A549 (cell line): ENCODE measurements at regions not wholly inside any gene's neighbourhood (a gene's known extent, or its start where the extent isn't known, plus 50 kb on each side); places are given as distances from the start of the nearest gene placed in this dataset.

Experiments used
- ATAC-seq, 2 experiments: fragments of 200-7000 bp in 1 of 2; fragments of >200 bp in 1 of 2; cut with Nextera tagmentation in 1 of 2; cut with Tn5 transposase in 1 of 2; 3 replicates each; pipeline versions ENCODE4 v1.8.0 to v1.9.1; 2018 to 2020; ENCODE audit warnings: mild to moderate bottlenecking in 1 of 2, moderate library complexity in 1 of 2
- CTCF ChIA-PET: fragments of 300-600 bp; sonication (Branson Sonifier 250); formaldehyde crosslinking; extraction: SDS; loops from one replicate; lab custom pipeline; 2021; ENCODE audit warnings: antibody characterized with exemption, inconsistent platforms; lab: Yijun Ruan, JAX
- POLR2A ChIA-PET: fragments of 350-600 bp; formaldehyde crosslinking; extraction: SDS; loops from one replicate; lab custom pipeline; 2021; ENCODE audit warnings: antibody characterized with exemption, inconsistent platforms; lab: Yijun Ruan, JAX
- DNase-seq, 2 experiments: peaks; one replicate each; pipeline versions ENCODE4 v3.0.0 to v3.0.0-alpha.2; 2011 to 2016; ENCODE audit warnings: low read depth in 1 of 2, low spot score in 1 of 2
- FAIRE-seq: peaks from 2 replicates; lab custom pipeline; 2011; peaks lifted over from hg19 to GRCh38; lab: Jason Lieb, UNC
- H3K27ac ChIP-seq, 2 experiments: fragments of >200 bp; sonication (Bioruptor Twin); formaldehyde crosslinking; 3 replicates each; pipeline ENCODE4 v1.5.1; 2016 to 2017
- H3K4me1 ChIP-seq: fragments of >200 bp; sonication (Bioruptor Twin); formaldehyde crosslinking; 3 replicates; pipeline ENCODE4 v1.6.1; 2016
- H3K4me2 ChIP-seq: fragments of >200 bp; sonication (Bioruptor Twin); formaldehyde crosslinking; 3 replicates; pipeline ENCODE4 v1.6.1; 2016
- H3K4me3 ChIP-seq: fragments of >200 bp; sonication (Bioruptor Twin); formaldehyde crosslinking; 3 replicates; pipeline ENCODE4 v1.5.1; 2016
- H3K9me3 ChIP-seq: fragments of >200 bp; sonication (Bioruptor Twin); formaldehyde crosslinking; 3 replicates; pipeline ENCODE4 v1.6.1; 2016
- CEBPB ChIP-seq, 2 experiments: fragments of >200 bp in 1 of 2; sonication (Bioruptor Twin) in 1 of 2; formaldehyde crosslinking in 1 of 2; IDR thresholded peaks; 2 replicates each; pipeline ENCODE4 v1.6.1; 2012 to 2016
- CHD2 ChIP-seq: fragments of 150-350 bp; IDR thresholded peaks from 2 replicates; pipeline ENCODE4 v1.6.1; 2014; ENCODE audit warnings: low read length; ENCODE audit not compliant: partially characterized antibody
- CHD4 ChIP-seq: fragments of 200-600 bp; sonication (generic); IDR thresholded peaks from 2 replicates; pipeline ENCODE4 v1.6.1; 2016; ENCODE audit warnings: antibody characterized with exemption, mild to moderate bottlenecking, borderline replicate concordance
- CTCF ChIP-seq: fragments of >200 bp; sonication (Bioruptor Twin); formaldehyde crosslinking; IDR thresholded peaks from 3 replicates; pipeline ENCODE4 v1.5.1; 2016
- EHF ChIP-seq: fragments of 250-450 bp; sonication (Bioruptor Pico); IDR thresholded peaks from 2 replicates; pipeline ENCODE4 v1.5.0; 2020; ENCODE audit warnings: mild to moderate bottlenecking
- EP300 ChIP-seq, 2 experiments: fragments of >200 bp; sonication (Bioruptor Twin); formaldehyde crosslinking; IDR thresholded peaks; 2 replicates in 1 of 2; 3 replicates in 1 of 2; pipeline ENCODE4 v1.6.1; 2016 to 2017
- ESRRA ChIP-seq: fragments of 150-350 bp; IDR thresholded peaks from 2 replicates; pipeline ENCODE4 v1.6.1; 2014; ENCODE audit warnings: mild to moderate bottlenecking, low read length, borderline replicate concordance
- HMGXB4 ChIP-seq: fragments of 250-450 bp; sonication (Bioruptor Pico); IDR thresholded peaks from 2 replicates; pipeline ENCODE4 v1.5.0; 2021; ENCODE audit warnings: mild to moderate bottlenecking, moderate library complexity, borderline replicate concordance
- HOXB13 ChIP-seq: fragments of 250-450 bp; sonication (Bioruptor Pico); IDR thresholded peaks from 2 replicates; pipeline ENCODE4 v1.5.0; 2020; ENCODE audit warnings: low read depth, mild to moderate bottlenecking, moderate library complexity
- JUN ChIP-seq, 2 experiments: fragments of >200 bp; sonication (Bioruptor Twin); formaldehyde crosslinking; IDR thresholded peaks; 2 replicates in 1 of 2; 3 replicates in 1 of 2; pipeline ENCODE4 v1.6.1; 2016 to 2017
- JUNB ChIP-seq: fragments of >200 bp; sonication (Bioruptor Twin); formaldehyde crosslinking; IDR thresholded peaks from 2 replicates; pipeline ENCODE4 v1.6.1; 2016
- KDM1A ChIP-seq: fragments of 200-600 bp; sonication (generic); IDR thresholded peaks from 2 replicates; pipeline ENCODE4 v1.6.1; 2016; ENCODE audit warnings: low read depth, mild to moderate bottlenecking
- KDM5A ChIP-seq: fragments of 200-600 bp; sonication (generic); IDR thresholded peaks from 2 replicates; pipeline ENCODE4 v1.6.1; 2016; ENCODE audit warnings: antibody characterized with exemption, mild to moderate bottlenecking
- MAFK ChIP-seq: fragments of 450-650 bp; IDR thresholded peaks from 2 replicates; pipeline ENCODE4 v1.6.1; 2014; ENCODE audit not compliant: partially characterized antibody
- MYC ChIP-seq: IDR thresholded peaks from 2 replicates; pipeline ENCODE4 v1.6.1; 2012; ENCODE audit warnings: mild to moderate bottlenecking, inconsistent platforms, low read length, improper control_type of control experiment, borderline replicate concordance
- PHF8 ChIP-seq: fragments of 200-600 bp; sonication (generic); IDR thresholded peaks from 2 replicates; pipeline ENCODE4 v1.6.1; 2016; ENCODE audit warnings: low read depth, mild to moderate bottlenecking, antibody characterized with exemption, moderate library complexity, borderline replicate concordance
- RARB ChIP-seq: fragments of 250-450 bp; sonication (Bioruptor Pico); IDR thresholded peaks from 2 replicates; pipeline ENCODE4 v1.8.0; 2021; ENCODE audit warnings: mild to moderate bottlenecking, moderate library complexity
- REST ChIP-seq: fragments of 200-600 bp; sonication (generic); IDR thresholded peaks from 2 replicates; pipeline ENCODE4 v1.6.1; 2016; ENCODE audit warnings: antibody characterized with exemption, mild to moderate bottlenecking, moderate library complexity
- RNF2 ChIP-seq: fragments of 200-600 bp; sonication (generic); IDR thresholded peaks from 2 replicates; pipeline ENCODE4 v1.6.1; 2016; ENCODE audit warnings: low read depth, mild to moderate bottlenecking, antibody characterized with exemption, moderate library complexity, borderline replicate concordance
- ZNF302 ChIP-seq: fragments of 250-450 bp; sonication (Bioruptor Pico); IDR thresholded peaks from 2 replicates; pipeline ENCODE4 v1.9.0; 2021; ENCODE audit warnings: inconsistent platforms, mild to moderate bottlenecking, moderate library complexity
- WGBS: methylation state at CpG from one replicate; pipeline ENCODE4 v1.1.6; 2017; ENCODE audit errors: missing lambda C conversion rate; 5-methylcytosine and 5-hydroxymethylcytosine counted together
- TF ChIP-seq, protein P1 (sequence below): fragments of 450-650 bp; IDR thresholded peaks from 2 replicates; pipeline ENCODE4 v1.6.1; 2014; ENCODE audit warnings: antibody characterized with exemption

GRCh38 chr6:14440215-14440910 is 322.8 kb downstream of the CD83 start:
- CTCF ChIA-PET, result no interaction called here
- no peak for DNase-seq

DNA sequence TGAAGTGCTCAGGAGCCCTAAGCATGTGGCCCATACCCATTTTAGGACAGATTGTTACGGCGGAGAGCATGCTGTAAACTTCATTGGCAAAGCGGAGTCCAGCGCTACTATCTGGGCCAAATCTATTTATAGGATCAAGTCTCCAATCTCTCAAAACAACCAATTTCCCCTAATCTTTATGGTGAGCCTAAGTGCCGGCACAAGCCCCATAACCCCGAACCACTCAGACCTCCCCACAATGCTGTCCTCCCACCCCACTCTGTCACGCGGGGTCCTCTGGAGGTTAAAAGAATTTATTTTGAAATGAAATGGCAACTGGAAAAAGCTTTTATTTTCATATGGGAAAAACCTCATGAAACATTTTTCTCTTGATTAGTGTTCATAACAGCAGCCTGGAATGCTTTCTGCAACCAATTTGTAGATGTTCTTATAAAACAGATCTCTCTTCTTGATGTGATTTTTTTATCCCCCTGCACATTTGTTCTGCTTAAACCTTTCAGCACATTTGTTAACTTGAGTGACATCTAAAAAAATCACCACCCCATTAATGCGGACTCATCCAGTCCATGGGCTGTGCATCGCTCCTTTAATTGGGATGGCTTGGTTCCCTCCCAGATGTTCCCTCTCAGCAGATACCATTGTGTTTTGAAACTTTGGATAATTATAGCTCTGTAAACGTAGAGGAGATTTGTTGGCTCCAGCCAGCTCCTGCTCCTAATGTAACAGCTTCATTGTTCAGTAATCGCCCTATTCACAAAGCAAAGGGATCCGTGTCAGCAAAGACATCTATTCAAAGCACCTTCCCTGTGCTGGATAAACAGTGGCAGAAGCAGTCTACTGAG is 323.6 kb downstream of the CD83 start:
- FAIRE-seq, result no peak
- no peak for ATAC-seq
- Histone ChIP-seq H3K4me3 (no peak overlapping the region), H3K4me2 (no peak overlapping the region), H3K27ac (no peak overlapping the region), H3K4me1 (0 out of 3 replicates have a peak, but pooled peaks cover 9% of the 10 kb centered on the region), H3K9me3 (no peaks in the 10 kb centered on the region)
- CTCF ChIA-PET, result no interaction called here
- TF ChIP-seq KDM5A (no peak), CTCF (no peak), REST (no peak), JUNB (no peak), RNF2 (no peak), MYC (no peak), PHF8 (no peak), CEBPB (IDR thresholded peaks at IDR 0.05) (no peak), EP300 (IDR thresholded peaks at IDR 0.05) (no peak), JUN (IDR thresholded peaks at IDR 0.05) (no peak), CHD4 (no peak), ZNF302 (CRISPR knock-in tag) (no peak), HOXB13 (CRISPR knock-in tag) (no peak), KDM1A (no peak), CHD2 (no peak), ESRRA (no peak), HMGXB4 (CRISPR knock-in tag) (no peak)
- TF ChIP-seq, protein P1, sequence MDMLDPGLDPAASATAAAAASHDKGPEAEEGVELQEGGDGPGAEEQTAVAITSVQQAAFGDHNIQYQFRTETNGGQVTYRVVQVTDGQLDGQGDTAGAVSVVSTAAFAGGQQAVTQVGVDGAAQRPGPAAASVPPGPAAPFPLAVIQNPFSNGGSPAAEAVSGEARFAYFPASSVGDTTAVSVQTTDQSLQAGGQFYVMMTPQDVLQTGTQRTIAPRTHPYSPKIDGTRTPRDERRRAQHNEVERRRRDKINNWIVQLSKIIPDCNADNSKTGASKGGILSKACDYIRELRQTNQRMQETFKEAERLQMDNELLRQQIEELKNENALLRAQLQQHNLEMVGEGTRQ, result no peak
- no peak for DNase-seq
- POLR2A ChIA-PET, result no interaction called here
- 80% methylated on average over 13 of the region's 13 CpGs for WGBS

More at GRCh38 chr6:14440215-14440910, 322.8 kb downstream of the CD83 start:
- no peak overlapping the region for H3K4me3 ChIP-seq
- H3K9me3 ChIP-seq, result no peaks in the 10 kb centered on the region
- H3K4me1 ChIP-seq, result 0 out of 3 replicates have a peak, but pooled peaks cover 9% of the 10 kb centered on the region
- H3K27ac ChIP-seq, result peak overlapping the region in 1 of 2 experiments; percentile 46; a peak in 1 of 6 replicates
- POLR2A ChIA-PET, result no interaction called here
- 78% methylated on average over 4 of the region's 4 CpGs for WGBS
- FAIRE-seq (no peak), ATAC-seq (no peak)
- H3K4me2 ChIP-seq, result peak overlapping the region; percentile 25; the same call in 1 of the 3 replicates
- TF ChIP-seq EHF (CRISPR knock-in tag) (no peak), MAFK (peak; percentile 37), RARB (CRISPR knock-in tag) (no peak)
